Mesothelial cell of epicardium (in vitro differentiated cells): ENCODE measurements at regions not wholly inside any gene's neighbourhood (a gene's known extent, or its start where the extent isn't known, plus 50 kb on each side); places are given as distances from the start of the nearest gene placed in this dataset.
A peak's percentile ranks its signal among the peaks of the same experiment; 100 is the strongest.

Experiments
- DNase-seq, 2 experiments: peaks; one replicate each; pipeline ENCODE4 v3.0.0; 2021; ENCODE audit warnings: low spot score in 2 of 2; ENCODE audit not compliant: unreplicated experiment in 2 of 2
- H3K27ac Mint-ChIP-seq: 2 replicates; pipeline ENCODE4 v1.8.0; 2021; ENCODE audit warnings: mixed read lengths
- H3K27me3 Mint-ChIP-seq: 2 replicates; pipeline ENCODE4 v1.8.0; 2021; ENCODE audit warnings: low read depth, mixed read lengths
- H3K36me3 Mint-ChIP-seq: 2 replicates; pipeline ENCODE4 v1.8.0; 2021; ENCODE audit warnings: mixed read lengths
- H3K4me1 Mint-ChIP-seq: 2 replicates; pipeline ENCODE4 v1.8.0; 2021; ENCODE audit warnings: mixed read lengths
- H3K4me3 Mint-ChIP-seq: 2 replicates; pipeline ENCODE4 v1.8.0; 2021; ENCODE audit warnings: mild to moderate bottlenecking, moderate library complexity, mixed read lengths
- H3K9me3 Mint-ChIP-seq: 2 replicates; pipeline ENCODE4 v1.8.0; 2021; ENCODE audit warnings: mixed read lengths
- TF ChIP-seq, protein P1 (sequence below): fragments of 200-600 bp; sonication (generic); IDR thresholded peaks from one replicate; pipeline ENCODE4 v1.5.0; 2021; ENCODE audit warnings: antibody characterized with exemption; ENCODE audit not compliant: unreplicated experiment

- Mint-ChIP-seq H3K27ac (no peak overlapping the region), H3K4me3 (no peak overlapping the region), H3K4me1 (peaks cover 4% of the 10 kb centered on the region), H3K27me3 (peaks cover 6% of the 10 kb centered on the region), H3K9me3 (peaks cover 4% of the 10 kb centered on the region), H3K36me3 (no peaks in the 10 kb centered on the region)
- TF ChIP-seq, protein P1, sequence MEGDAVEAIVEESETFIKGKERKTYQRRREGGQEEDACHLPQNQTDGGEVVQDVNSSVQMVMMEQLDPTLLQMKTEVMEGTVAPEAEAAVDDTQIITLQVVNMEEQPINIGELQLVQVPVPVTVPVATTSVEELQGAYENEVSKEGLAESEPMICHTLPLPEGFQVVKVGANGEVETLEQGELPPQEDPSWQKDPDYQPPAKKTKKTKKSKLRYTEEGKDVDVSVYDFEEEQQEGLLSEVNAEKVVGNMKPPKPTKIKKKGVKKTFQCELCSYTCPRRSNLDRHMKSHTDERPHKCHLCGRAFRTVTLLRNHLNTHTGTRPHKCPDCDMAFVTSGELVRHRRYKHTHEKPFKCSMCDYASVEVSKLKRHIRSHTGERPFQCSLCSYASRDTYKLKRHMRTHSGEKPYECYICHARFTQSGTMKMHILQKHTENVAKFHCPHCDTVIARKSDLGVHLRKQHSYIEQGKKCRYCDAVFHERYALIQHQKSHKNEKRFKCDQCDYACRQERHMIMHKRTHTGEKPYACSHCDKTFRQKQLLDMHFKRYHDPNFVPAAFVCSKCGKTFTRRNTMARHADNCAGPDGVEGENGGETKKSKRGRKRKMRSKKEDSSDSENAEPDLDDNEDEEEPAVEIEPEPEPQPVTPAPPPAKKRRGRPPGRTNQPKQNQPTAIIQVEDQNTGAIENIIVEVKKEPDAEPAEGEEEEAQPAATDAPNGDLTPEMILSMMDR: no peak
- no peak for DNase-seq
Observed at GRCh38 chr9:28770226-28770625, 1196.9 kb upstream of the C9orf72 start.

GRCh38 chr9:28770827-28771226, 1197.5 kb upstream of the C9orf72 start:
- H3K27me3 Mint-ChIP-seq: peaks cover 6% of the 10 kb centered on the region
- no peaks in the 10 kb centered on the region for H3K36me3 Mint-ChIP-seq
- DNase-seq: no peak
- H3K4me1 Mint-ChIP-seq: peaks cover 4% of the 10 kb centered on the region
- no peaks in the 10 kb centered on the region for H3K9me3 Mint-ChIP-seq
- H3K27ac Mint-ChIP-seq: no peak overlapping the region
- no peak overlapping the region for H3K4me3 Mint-ChIP-seq
- TF ChIP-seq, protein P1: no peak

- DNase-seq: no peak
- peaks cover 26% of the 10 kb centered on the region for H3K4me1 Mint-ChIP-seq
- no peak overlapping the region for H3K27ac Mint-ChIP-seq
- no peak overlapping the region for H3K4me3 Mint-ChIP-seq
- H3K9me3 Mint-ChIP-seq: no peaks in the 10 kb centered on the region
- H3K27me3 Mint-ChIP-seq: peaks cover 6% of the 10 kb centered on the region
- TF ChIP-seq, protein P1: peak; percentile 71
- no peaks in the 10 kb centered on the region for H3K36me3 Mint-ChIP-seq
Observed at GRCh38 chr9:28774433-28775235, 1201.4 kb upstream of the C9orf72 start.

GRCh38 chr9:28779243-28779642, 1206.0 kb upstream of the C9orf72 start:
- Mint-ChIP-seq H3K27ac (peak overlapping the region; percentile 6), H3K9me3 (no peaks in the 10 kb centered on the region), H3K4me1 (peaks cover 25% of the 10 kb centered on the region), H3K4me3 (no peak overlapping the region), H3K27me3 (no peaks in the 10 kb centered on the region), H3K36me3 (no peaks in the 10 kb centered on the region)
- no peak for DNase-seq
- TF ChIP-seq, protein P1: no peak

DNA sequence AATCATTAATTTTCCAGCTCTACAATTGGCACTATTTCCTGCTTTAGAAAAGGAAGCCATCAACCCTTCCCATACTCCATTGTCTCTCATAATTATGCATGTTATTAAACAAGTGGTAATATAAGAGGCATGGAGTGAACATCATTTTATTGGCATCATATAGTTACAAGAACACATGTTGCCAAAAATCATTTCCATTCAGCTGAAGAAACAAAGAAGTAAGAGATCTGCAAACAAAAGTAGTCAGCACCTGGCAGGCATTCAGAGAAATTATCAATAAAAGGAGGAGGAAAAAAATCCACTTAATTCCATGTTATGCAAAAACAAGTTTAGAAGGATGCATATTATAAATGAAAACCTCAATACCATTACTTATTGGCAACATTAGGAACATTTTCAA, 1208.2 kb upstream of the C9orf72 start:
- Mint-ChIP-seq H3K4me3 (no peak overlapping the region), H3K9me3 (no peaks in the 10 kb centered on the region), H3K4me1 (peaks cover 25% of the 10 kb centered on the region), H3K27ac (no peak overlapping the region), H3K36me3 (no peaks in the 10 kb centered on the region), H3K27me3 (no peaks in the 10 kb centered on the region)
- DNase-seq: no peak
- TF ChIP-seq, protein P1: no peak
